Liver (tissue), 8 donors: ENCODE measurements at regions not wholly inside any gene's neighbourhood (a gene's known extent, or its start where the extent isn't known, plus 50 kb on each side); places are given as distances from the start of the nearest gene placed in this dataset.
A peak's percentile ranks its signal among the peaks of the same experiment; 100 is the strongest.

Source experiments
- DNase-seq: peaks from one replicate; pipeline ENCODE4 v3.0.0-alpha.2; 2017; ENCODE audit warnings: low spot score
- H3K27ac ChIP-seq, 2 donors: one replicate each; pipeline ENCODE4 v1.7.0; 2013; ENCODE audit warnings: inconsistent platforms in 2 of 2, low read length in 2 of 2, control low read depth in 1 of 2, low read depth in 1 of 2, mild to moderate bottlenecking in 1 of 2
- H3K27me3 ChIP-seq, 4 donors: one replicate each; pipeline versions ENCODE4 v1.6.1 to v1.7.0; 2013; ENCODE audit warnings: low read length in 3 of 4, inconsistent platforms in 1 of 4, mild to moderate bottlenecking in 1 of 4, moderate library complexity in 1 of 4; ENCODE audit not compliant: control insufficient read depth in 4 of 4, insufficient read depth in 4 of 4
- H3K36me3 ChIP-seq, 4 donors: one replicate each; pipeline versions ENCODE4 v1.6.1 to v1.7.0; 2013; ENCODE audit warnings: low read length in 3 of 4, mild to moderate bottlenecking in 3 of 4, low read depth in 1 of 4, moderate library complexity in 1 of 4; ENCODE audit not compliant: control insufficient read depth in 4 of 4, insufficient read depth in 3 of 4
- H3K4me1 ChIP-seq, 4 donors: one replicate each; pipeline versions ENCODE4 v1.6.1 to v1.7.0; 2013; ENCODE audit warnings: low read length in 3 of 4, mild to moderate bottlenecking in 3 of 4, moderate library complexity in 1 of 4; ENCODE audit not compliant: control insufficient read depth in 4 of 4, insufficient read depth in 4 of 4
- H3K4me3 ChIP-seq, 3 donors: one replicate each; pipeline versions ENCODE4 v1.6.1 to v1.7.0; 2013; ENCODE audit warnings: low read length in 3 of 3, control low read depth in 1 of 3, low read depth in 1 of 3, mild to moderate bottlenecking in 1 of 3
- H3K9ac ChIP-seq, 2 donors: one replicate each; pipeline ENCODE4 v1.7.0; 2013; ENCODE audit warnings: low read length in 2 of 2, mild to moderate bottlenecking in 2 of 2, moderate library complexity in 2 of 2, control low read depth in 1 of 2, low read depth in 1 of 2
- H3K9me3 ChIP-seq, 4 donors: one replicate each; pipeline versions ENCODE4 v1.6.1 to v1.7.0; 2013; ENCODE audit warnings: low read length in 3 of 4; ENCODE audit not compliant: control insufficient read depth in 4 of 4
- CTCF ChIP-seq: fragments of 150-350 bp; IDR thresholded peaks from 2 replicates; pipeline ENCODE4 v1.5.1; 2017; ENCODE audit warnings: improper control_type of control experiment, low read depth, low read length; ENCODE audit not compliant: missing input control
- EGR1 ChIP-seq, 2 donors: IDR thresholded peaks; 2 replicates each; pipeline ENCODE4 v1.6.1; 2016 to 2018; ENCODE audit warnings: antibody characterized with exemption in 2 of 2, low read depth in 2 of 2
- FOXA1 ChIP-seq: IDR thresholded peaks from 2 replicates; pipeline ENCODE4 v1.6.1; 2016; ENCODE audit warnings: antibody characterized with exemption
- FOXA2 ChIP-seq: IDR thresholded peaks from 2 replicates; pipeline ENCODE4 v1.6.1; 2016; ENCODE audit warnings: antibody characterized with exemption
- GABPA ChIP-seq, 2 donors: IDR thresholded peaks in 1 of 2; conservative IDR thresholded peaks in 1 of 2; 2 replicates each; pipeline ENCODE4 v1.6.1; 2016; ENCODE audit warnings: antibody characterized with exemption in 2 of 2, mild to moderate bottlenecking in 1 of 2, moderate library complexity in 1 of 2
- HNF4A ChIP-seq, 2 donors: conservative IDR thresholded peaks; 2 replicates each; pipeline ENCODE4 v1.6.1; 2016; ENCODE audit warnings: antibody characterized with exemption in 2 of 2, mild to moderate bottlenecking in 2 of 2
- HNF4G ChIP-seq: IDR thresholded peaks from 2 replicates; pipeline ENCODE4 v1.6.1; 2016; ENCODE audit warnings: antibody characterized with exemption
- JUND ChIP-seq, 2 donors: IDR thresholded peaks; 2 replicates each; pipeline ENCODE4 v1.6.1; 2016; ENCODE audit warnings: antibody characterized with exemption in 2 of 2
- NR2F2 ChIP-seq: IDR thresholded peaks from 2 replicates; pipeline ENCODE4 v1.6.1; 2016; ENCODE audit warnings: antibody characterized with exemption
- RAD21 ChIP-seq, 2 donors: IDR thresholded peaks; 2 replicates each; pipeline ENCODE4 v1.6.1; 2016; ENCODE audit warnings: antibody characterized with exemption in 2 of 2, mild to moderate bottlenecking in 2 of 2
- REST ChIP-seq: IDR thresholded peaks from 2 replicates; pipeline ENCODE4 v1.6.1; 2016; ENCODE audit warnings: antibody characterized with exemption, mild to moderate bottlenecking
- RXRA ChIP-seq, 2 donors: IDR thresholded peaks; 2 replicates each; pipeline ENCODE4 v1.6.1; 2017 to 2018; ENCODE audit warnings: antibody characterized with exemption in 2 of 2, mild to moderate bottlenecking in 1 of 2
- SP1 ChIP-seq: IDR thresholded peaks from 2 replicates; pipeline ENCODE4 v1.6.1; 2018; ENCODE audit warnings: antibody characterized with exemption, mild to moderate bottlenecking
- TAF1 ChIP-seq: conservative IDR thresholded peaks from 2 replicates; pipeline ENCODE4 v1.6.1; 2016; ENCODE audit warnings: antibody characterized with exemption, mild to moderate bottlenecking
- YY1 ChIP-seq: IDR thresholded peaks from 2 replicates; pipeline ENCODE4 v1.6.1; 2016; ENCODE audit warnings: antibody characterized with exemption, mild to moderate bottlenecking
- ZBTB33 ChIP-seq: IDR thresholded peaks from 2 replicates; pipeline ENCODE4 v1.6.1; 2016; ENCODE audit warnings: antibody characterized with exemption
- WGBS: extraction: QIAGEN DNeasy Blood & Tissue Kit; methylation state at CpG from one replicate; pipeline ENCODE4 v1.1.7; 2013; 5-methylcytosine and 5-hydroxymethylcytosine counted together
- TF ChIP-seq, protein P1 (sequence below): IDR thresholded peaks from 2 replicates; pipeline ENCODE4 v1.6.1; 2016; ENCODE audit warnings: antibody characterized with exemption
- TF ChIP-seq, protein P2 (sequence below): IDR thresholded peaks from 2 replicates; pipeline ENCODE4 v1.6.1; 2016; ENCODE audit warnings: antibody characterized with exemption
- donor health status: healthy.
- donor health status: healthy.
- donor health status: healthy.
- donor health status: healthy.
- donor health status: healthy.

DNA sequence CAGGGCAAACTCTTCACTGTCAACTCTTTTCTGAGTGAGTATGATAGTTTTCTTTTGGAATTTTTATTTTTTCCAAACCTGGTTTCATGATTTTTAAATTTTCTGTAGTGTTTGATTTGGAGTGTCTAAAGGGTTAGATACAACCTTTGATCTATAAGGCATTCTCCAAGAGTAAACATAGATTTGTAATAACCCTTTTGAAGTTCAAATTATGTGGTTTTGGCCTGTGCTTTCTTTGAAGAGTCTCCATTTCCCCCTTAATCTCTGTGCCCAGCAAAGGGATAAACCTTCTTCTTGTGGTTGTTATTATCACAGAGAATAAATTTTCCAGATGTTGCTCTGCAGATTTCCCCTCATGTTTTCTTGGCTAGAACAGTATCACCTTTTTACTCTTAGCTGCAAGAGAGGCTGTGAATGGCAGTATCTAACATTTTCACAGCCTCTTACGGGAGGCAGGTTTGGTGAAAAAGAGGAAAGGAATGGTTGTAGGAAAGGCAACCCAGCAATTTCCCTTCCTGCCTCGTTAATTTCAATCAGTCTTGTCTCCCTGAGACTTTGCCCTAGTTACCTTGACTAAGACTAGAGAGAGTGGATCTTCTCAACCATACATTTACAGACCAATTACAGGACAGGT lies 83.3 kb upstream of the AKIRIN2 start:
- Histone ChIP-seq H3K4me1 (peaks cover 5 to 22% (median 15%) of the 10 kb centered on the region in 4 donors), H3K4me3 (peak overlapping the region in 1 of 3 donors; percentile 49), H3K9me3 (no peaks in the 10 kb centered on the region), H3K9ac (no peak overlapping the region), H3K27ac (peak overlapping the region; percentile 49 to 66), H3K27me3 (no peaks in the 10 kb centered on the region), H3K36me3 (no peaks in the 10 kb centered on the region)
- 80% methylated on average over 2 of the region's 2 CpGs for WGBS
- TF ChIP-seq REST (no peak), RAD21 (IDR thresholded peaks at IDR 0.05) (no peak)
- no peak for DNase-seq

DNA sequence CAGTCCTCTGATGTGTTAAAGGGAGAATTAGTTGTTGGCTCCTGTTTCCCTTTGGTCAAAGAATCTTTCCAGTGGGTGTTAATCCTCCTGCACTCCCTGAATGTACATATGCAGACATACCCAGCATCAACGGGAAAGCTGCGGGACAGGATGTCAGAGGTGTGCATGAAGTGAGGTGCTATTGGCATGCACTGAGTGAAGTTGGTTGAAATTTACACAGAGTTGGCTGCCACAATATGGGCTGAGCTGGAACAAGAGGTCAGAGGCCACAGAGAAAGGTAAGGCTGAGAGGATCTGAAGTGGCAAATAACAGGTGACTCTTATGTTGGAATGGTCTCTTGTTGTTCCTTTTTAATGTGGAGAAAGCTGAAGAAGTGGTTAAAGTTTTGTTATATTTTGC lies 82.7 kb upstream of the AKIRIN2 start:
- WGBS = 32% methylated on average over 2 of the region's 2 CpGs
- Histone ChIP-seq H3K36me3 (no peaks in the 10 kb centered on the region), H3K4me1 (peaks cover 3 to 22% (median 15%) of the 10 kb centered on the region in 4 donors), H3K27ac (peak overlapping the region; percentile 49 to 66), H3K27me3 (no peaks in the 10 kb centered on the region), H3K9ac (no peak overlapping the region), H3K4me3 (no peak overlapping the region), H3K9me3 (no peaks in the 10 kb centered on the region)
- peak; percentile 90 for TF ChIP-seq NR2F2
- TF ChIP-seq SP1 = peak; percentile 33
- peak in 1 of 2 donors; percentile 25 for TF ChIP-seq EGR1 (IDR thresholded peaks at IDR 0.05; ENCODE audit: low read depth in 2 of 2)
- TF ChIP-seq HNF4G = peak; percentile 19
- TF ChIP-seq GABPA (IDR thresholded peaks at IDR 0.05 in 1 of 2, conservative IDR thresholded peaks at IDR 0.05 in 1 of 2) = no peak
- no peak for TF ChIP-seq TAF1
- peak; percentile 39 for TF ChIP-seq ZBTB33
- peak in 1 of 2 donors; percentile 74 for TF ChIP-seq RXRA (IDR thresholded peaks at IDR 0.05)
- TF ChIP-seq YY1 = no peak
- TF ChIP-seq, protein P1, sequence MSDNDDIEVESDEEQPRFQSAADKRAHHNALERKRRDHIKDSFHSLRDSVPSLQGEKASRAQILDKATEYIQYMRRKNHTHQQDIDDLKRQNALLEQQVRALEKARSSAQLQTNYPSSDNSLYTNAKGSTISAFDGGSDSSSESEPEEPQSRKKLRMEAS = peak; percentile 13
- TF ChIP-seq FOXA1 = peak; percentile 31
- TF ChIP-seq, protein P2, sequence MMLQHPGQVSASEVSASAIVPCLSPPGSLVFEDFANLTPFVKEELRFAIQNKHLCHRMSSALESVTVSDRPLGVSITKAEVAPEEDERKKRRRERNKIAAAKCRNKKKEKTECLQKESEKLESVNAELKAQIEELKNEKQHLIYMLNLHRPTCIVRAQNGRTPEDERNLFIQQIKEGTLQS = no peak
- TF ChIP-seq HNF4A (conservative IDR thresholded peaks at IDR 0.05) = peak; percentile 48 to 59
- TF ChIP-seq CTCF = no peak
- peak; percentile 73 for TF ChIP-seq FOXA2
- peak; percentile 47 to 56 for TF ChIP-seq RAD21 (IDR thresholded peaks at IDR 0.05)
- TF ChIP-seq REST = peak; percentile 42
- TF ChIP-seq JUND (IDR thresholded peaks at IDR 0.05) = peak in 1 of 2 donors; percentile 27
- DNase-seq = no peak
